ENCODE measurements at regions not wholly inside any gene's neighbourhood (a gene's known extent, or its start where the extent isn't known, plus 50 kb on each side); places are given as distances from the start of the nearest gene placed in this dataset.

DNA sequence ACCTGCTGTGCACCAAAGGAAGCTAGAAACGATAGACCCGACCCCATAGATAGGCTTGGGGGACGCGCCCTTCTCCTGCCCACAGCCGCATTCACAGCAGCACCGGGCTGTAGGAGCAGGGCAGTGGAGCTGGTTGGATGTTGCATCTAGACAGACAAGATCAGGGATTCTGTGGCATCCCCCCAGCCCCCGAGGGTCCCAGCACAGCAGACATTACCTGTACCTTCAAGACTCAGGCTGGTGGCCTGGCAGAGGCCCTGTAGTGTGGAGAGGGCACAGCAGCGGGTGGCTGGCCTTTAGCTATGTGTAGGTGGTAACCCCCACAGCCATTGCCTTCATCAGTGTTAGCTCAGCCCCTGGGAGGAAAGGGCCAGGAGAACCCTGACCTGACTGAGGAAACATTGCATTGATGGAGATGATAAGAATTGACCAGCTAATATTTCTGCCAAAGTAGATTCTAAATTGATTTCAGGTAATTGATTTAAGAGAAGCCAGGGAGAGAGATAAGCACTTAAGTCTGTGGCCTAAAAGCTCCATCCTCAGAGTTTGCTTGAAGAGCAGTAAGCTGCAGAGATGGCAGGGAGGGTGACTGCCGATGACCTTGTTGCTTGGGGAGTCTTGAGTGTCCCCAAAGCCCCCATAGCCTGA, 269.4 kb downstream of the TLE3 start:
- no peak for DNase-seq (ENCODE audit: extremely low read depth, low read depth, low spot score)

GRCh38 chr15:69829974-69830373, 267.7 kb downstream of the TLE3 start:
- no peak for DNase-seq (ENCODE audit: extremely low read depth, low read depth, low spot score)

- DNase-seq (ENCODE audit: extremely low read depth, low read depth, low spot score), result no peak
These were observed 267.3 kb downstream of the TLE3 start for GRCh38 chr15:69830430-69830829.

GRCh38 chr15:69830876-69831275, 266.8 kb downstream of the TLE3 start:
- no peak for DNase-seq (ENCODE audit: extremely low read depth, low read depth, low spot score)

DNA sequence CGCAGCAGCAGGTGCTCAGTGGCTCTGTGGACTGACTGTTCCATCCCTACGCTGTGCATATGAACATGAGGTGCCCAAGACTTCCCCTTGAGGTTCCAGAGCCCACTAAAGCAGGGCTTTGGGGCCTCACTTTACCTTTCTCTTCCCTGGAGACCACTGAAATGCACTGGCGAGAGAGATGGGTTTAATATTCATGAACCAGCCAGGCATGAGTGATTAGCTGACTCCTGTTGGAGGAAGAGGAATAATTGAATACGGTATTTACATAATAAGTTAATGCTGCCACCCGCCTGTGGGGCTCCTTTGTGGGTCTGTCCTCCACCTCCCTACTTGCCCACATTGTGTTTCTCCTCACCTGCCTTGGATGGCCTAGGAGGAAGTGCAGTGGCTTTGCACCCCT, 263.4 kb downstream of the TLE3 start:
- no peak for DNase-seq (ENCODE audit: extremely low read depth, low read depth, low spot score)

GRCh38 chr15:69834761-69835160, 263.0 kb downstream of the TLE3 start:
- no peak for DNase-seq (ENCODE audit: extremely low read depth, low read depth, low spot score)

DNA sequence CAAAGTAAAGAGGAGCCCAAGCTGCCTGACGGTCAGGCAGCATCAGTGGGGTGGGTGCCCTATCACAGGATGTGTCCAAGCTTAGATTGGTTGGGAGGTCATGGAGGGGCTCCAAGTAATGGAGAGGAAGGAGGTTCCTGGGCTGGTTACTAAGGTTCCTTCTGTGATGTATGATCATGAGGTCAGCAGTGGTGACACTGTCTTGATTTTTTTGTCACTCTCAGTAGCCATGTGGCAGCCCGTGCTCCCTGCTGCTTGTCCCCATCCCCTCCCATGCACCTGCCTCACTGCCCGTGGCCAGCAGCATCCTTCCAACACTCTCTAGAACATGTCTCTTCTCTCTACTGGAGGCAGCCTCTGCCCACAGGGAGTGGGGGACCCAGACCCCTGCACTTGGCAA, 261.7 kb downstream of the TLE3 start:
- no peak for DNase-seq (ENCODE audit: extremely low read depth, low read depth, low spot score)

- DNase-seq (ENCODE audit: extremely low read depth, low read depth, low spot score), result no peak
These were observed 261.0 kb downstream of the TLE3 start for GRCh38 chr15:69836526-69837230.

- DNase-seq (ENCODE audit: extremely low read depth, low read depth, low spot score), result no peak
These were observed 259.4 kb downstream of the TLE3 start for GRCh38 chr15:69838338-69838737.

DNA sequence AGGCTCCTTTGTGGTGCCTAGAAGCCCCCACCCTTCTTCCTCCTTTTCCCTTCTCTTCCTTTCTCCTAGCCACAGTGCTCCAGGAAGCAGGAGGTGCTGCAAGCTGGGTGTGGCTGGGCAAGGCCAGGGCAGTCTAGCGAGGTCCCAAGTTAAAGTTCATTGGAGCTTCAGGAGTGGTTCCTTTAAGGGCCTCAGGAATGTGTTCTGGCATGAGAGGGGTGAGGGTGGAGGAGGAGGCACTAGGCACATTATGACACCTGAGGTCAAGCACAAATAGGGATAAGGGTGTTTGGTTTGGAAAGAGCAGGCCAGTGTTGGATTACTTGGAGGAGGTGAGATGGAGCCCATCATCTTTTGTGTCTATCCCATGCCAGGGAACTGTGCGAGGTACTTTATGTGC, 258.7 kb downstream of the TLE3 start:
- DNase-seq (ENCODE audit: extremely low read depth, low read depth, low spot score), result no peak

GRCh38 chr15:69841113-69841828, 256.4 kb downstream of the TLE3 start:
- DNase-seq (ENCODE audit: extremely low read depth, low read depth, low spot score), result no peak

GRCh38 chr15:69842851-69843250, 254.9 kb downstream of the TLE3 start:
- DNase-seq (ENCODE audit: extremely low read depth, low read depth, low spot score), result no peak

- no peak for DNase-seq (ENCODE audit: extremely low read depth, low read depth, low spot score)
These were observed 254.3 kb downstream of the TLE3 start for GRCh38 chr15:69843276-69843899.

GRCh38 chr15:69843900-69844304, 253.8 kb downstream of the TLE3 start:
- no peak for DNase-seq (ENCODE audit: extremely low read depth, low read depth, low spot score)

- no peak for DNase-seq (ENCODE audit: extremely low read depth, low read depth, low spot score)
These were observed 252.6 kb downstream of the TLE3 start for GRCh38 chr15:69845159-69845558.

- DNase-seq (ENCODE audit: extremely low read depth, low read depth, low spot score), result no peak
These were observed 250.1 kb downstream of the TLE3 start for GRCh38 chr15:69847625-69848024.

DNA sequence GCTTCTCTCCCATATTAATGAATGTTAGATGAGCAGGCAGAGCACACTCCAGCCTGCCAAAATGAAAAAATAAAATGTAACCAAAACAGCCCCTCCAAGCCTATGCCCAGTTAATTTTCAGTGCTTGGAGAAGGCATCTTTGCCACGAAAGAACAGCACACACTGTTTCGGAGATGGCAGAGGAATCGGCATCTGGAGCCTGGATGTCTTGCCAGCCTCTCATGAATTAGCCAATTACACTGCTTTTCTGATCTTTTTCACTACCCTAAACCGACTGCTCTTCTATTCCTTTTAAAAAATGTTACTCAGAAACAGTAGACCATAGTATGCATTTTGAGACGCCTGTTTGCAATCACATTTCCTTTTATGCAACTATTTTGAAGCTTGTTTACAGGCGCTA, 249.6 kb downstream of the TLE3 start:
- DNase-seq (ENCODE audit: extremely low read depth, low read depth, low spot score), result no peak

- no peak for DNase-seq (ENCODE audit: extremely low read depth, low read depth, low spot score)
These were observed 249.0 kb downstream of the TLE3 start for GRCh38 chr15:69848551-69849231.

- DNase-seq (ENCODE audit: extremely low read depth, low read depth, low spot score), result no peak
These were observed 248.5 kb downstream of the TLE3 start for GRCh38 chr15:69849232-69849610.

GRCh38 chr15:69852482-69852881, 245.2 kb downstream of the TLE3 start:
- no peak for DNase-seq (ENCODE audit: extremely low read depth, low read depth, low spot score)

- DNase-seq (ENCODE audit: extremely low read depth, low read depth, low spot score), result no peak
These were observed 244.8 kb downstream of the TLE3 start for GRCh38 chr15:69852916-69853315.
